ENCODE measurements at regions not wholly inside any gene's neighbourhood (a gene's known extent, or its start where the extent isn't known, plus 50 kb on each side); places are given as distances from the start of the nearest gene placed in this dataset.

GRCh38 chr2:239543702-239544101, 142.9 kb upstream of the HDAC4 start:
- Histone ChIP-seq H3K36me3 (replicated peaks in 1 of 2; ENCODE audit: control insufficient read depth in 1 of 2, insufficient read depth in 2 of 2, low read length in 2 of 2) (no peaks in the 10 kb centered on the region), H4K20me1 (ENCODE audit: insufficient read depth, low read length) (no peaks in the 10 kb centered on the region), H3K27me3 (ENCODE audit: control insufficient read depth in 2 of 2, insufficient read depth in 2 of 2, low read length in 2 of 2) (no peaks in the 10 kb centered on the region), H3K9ac (ENCODE audit: insufficient read depth, low read length, poor library complexity, severe bottlenecking) (no peak overlapping the region), H2AFZ (ENCODE audit: insufficient read depth, low read depth, low read length, poor library complexity, severe bottlenecking) (no peak overlapping the region), H3K27ac (ENCODE audit: low read depth in 1 of 2, low read length in 2 of 2) (no peak overlapping the region), H3K4me1 (ENCODE audit: control insufficient read depth in 1 of 2, insufficient read depth in 2 of 2, low read length in 2 of 2) (no peaks in the 10 kb centered on the region), H3K9me3 (replicated peaks in 1 of 2; ENCODE audit: control insufficient read depth in 1 of 2, insufficient read depth in 1 of 2, low read length in 2 of 2) (no peaks in the 10 kb centered on the region), H3K4me3 (replicated peaks in 1 of 3; ENCODE audit: low read depth in 2 of 3, low read length in 3 of 3) (no peak overlapping the region), H3K4me2 (replicated peaks; ENCODE audit: extremely low read depth, low read length, poor library complexity, severe bottlenecking) (no peak overlapping the region), H3K79me2 (ENCODE audit: insufficient read depth, low read length) (no peaks in the 10 kb centered on the region)
- intact Hi-C loops (cut with micrococcal nuclease) = no loop called here
- H3K9me3 Mint-ChIP-seq = peaks cover 0 to 13% (median 4%) of the 10 kb centered on the region in 7 donors
- no peak for DNase-seq
- H3K27me3 Mint-ChIP-seq (ENCODE audit: low read depth in 3 of 3) = peaks cover 11 to 39% (median 18%) of the 10 kb centered on the region in 3 donors
- WGBS (ENCODE audit: insufficient coverage) = 100% methylated on average over 1 of the region's 3 CpGs
- H3K27ac Mint-ChIP-seq = no peak overlapping the region
- peaks cover 2% of the 10 kb centered on the region for H3K4me1 Mint-ChIP-seq
- H3K4me3 Mint-ChIP-seq = no peak overlapping the region
- no peak for TF ChIP-seq CTCF (IDR thresholded peaks at IDR 0.05)
- no peaks in the 10 kb centered on the region for H3K36me3 Mint-ChIP-seq

GRCh38 chr2:239540174-239540573, 139.4 kb upstream of the HDAC4 start:
- no peak for DNase-seq
- H3K36me3 Mint-ChIP-seq = no peaks in the 10 kb centered on the region
- no peak for TF ChIP-seq CTCF (IDR thresholded peaks at IDR 0.05)
- Histone ChIP-seq H3K4me1 (ENCODE audit: control insufficient read depth in 1 of 2, insufficient read depth in 2 of 2, low read length in 2 of 2) (peaks cover 4 to 7% of the 10 kb centered on the region in 2 donors), H3K9me3 (replicated peaks in 1 of 2; ENCODE audit: control insufficient read depth in 1 of 2, insufficient read depth in 1 of 2, low read length in 2 of 2) (no peaks in the 10 kb centered on the region), H3K36me3 (replicated peaks in 1 of 2; ENCODE audit: control insufficient read depth in 1 of 2, insufficient read depth in 2 of 2, low read length in 2 of 2) (no peaks in the 10 kb centered on the region), H4K20me1 (ENCODE audit: insufficient read depth, low read length) (no peaks in the 10 kb centered on the region), H3K4me3 (replicated peaks in 1 of 3; ENCODE audit: low read depth in 2 of 3, low read length in 3 of 3) (no peak overlapping the region), H3K4me2 (replicated peaks; ENCODE audit: extremely low read depth, low read length, poor library complexity, severe bottlenecking) (no peak overlapping the region), H3K79me2 (ENCODE audit: insufficient read depth, low read length) (no peaks in the 10 kb centered on the region), H3K9ac (ENCODE audit: insufficient read depth, low read length, poor library complexity, severe bottlenecking) (no peak overlapping the region), H3K27me3 (ENCODE audit: control insufficient read depth in 2 of 2, insufficient read depth in 2 of 2, low read length in 2 of 2) (no peaks in the 10 kb centered on the region), H2AFZ (ENCODE audit: insufficient read depth, low read depth, low read length, poor library complexity, severe bottlenecking) (no peak overlapping the region), H3K27ac (ENCODE audit: low read depth in 1 of 2, low read length in 2 of 2) (no peak overlapping the region)
- intact Hi-C loops (cut with micrococcal nuclease) = no loop called here
- H3K4me3 Mint-ChIP-seq = no peak overlapping the region
- H3K27me3 Mint-ChIP-seq (ENCODE audit: low read depth in 3 of 3) = peaks cover 10 to 28% (median 15%) of the 10 kb centered on the region in 3 donors
- WGBS (ENCODE audit: insufficient coverage) = 100% methylated on average over 3 of the region's 7 CpGs
- H3K9me3 Mint-ChIP-seq = peaks cover 0 to 11% (median 5%) of the 10 kb centered on the region in 7 donors
- peak overlapping the region in 1 of 7 donors; percentile 47 for H3K27ac Mint-ChIP-seq
- peaks cover 5% of the 10 kb centered on the region for H3K4me1 Mint-ChIP-seq
